PC-9 (cell line): ENCODE measurements at regions not wholly inside any gene's neighbourhood (a gene's known extent, or its start where the extent isn't known, plus 50 kb on each side); places are given as distances from the start of the nearest gene placed in this dataset.

Source experiments
- BruUV-seq: library from RNA; stranded (reverse); fragments of 400-500 nt; replicated peaks from 2 replicates; lab custom pipeline; 2021; lab: Mats Ljungman, UMichigan
- CTCF ChIA-PET: fragments of 300-600 bp; sonication (Branson Sonifier 250); formaldehyde crosslinking; loops from one replicate; lab custom pipeline; 2022; ENCODE audit warnings: antibody characterized with exemption; lab: Charles Lee
- POLR2A ChIA-PET: fragments of 300-600 bp; sonication (Branson Sonifier 250); formaldehyde crosslinking; loops from one replicate; lab custom pipeline; 2022; ENCODE audit warnings: antibody characterized with exemption; ENCODE audit not compliant: unreplicated experiment; lab: Charles Lee
- DNase-seq, 2 experiments: peaks; one replicate each; pipeline versions ENCODE4 v3.0.0 to v3.0.0-alpha.2; 2015 to 2022; ENCODE audit warnings: mixed read lengths in 1 of 2
- H2AFZ ChIP-seq: fragments of 200-600 bp; sonication (generic); 2 replicates; pipeline ENCODE4 v1.8.1; 2017; ENCODE audit warnings: antibody characterized with exemption
- H3F3A ChIP-seq: fragments of 200-600 bp; sonication (generic); 2 replicates; pipeline ENCODE4 v1.8.1; 2017; ENCODE audit warnings: antibody characterized with exemption, mild to moderate bottlenecking, low read depth; ENCODE audit not compliant: insufficient read depth
- H3K27ac ChIP-seq: fragments of 200-600 bp; sonication (generic); 2 replicates; pipeline ENCODE4 v1.6.1; 2016; ENCODE audit warnings: mixed run types
- H3K27me3 ChIP-seq: fragments of 200-600 bp; sonication (generic); 2 replicates; pipeline ENCODE4 v1.6.1; 2016; ENCODE audit warnings: low read depth, mixed run types; ENCODE audit not compliant: insufficient read depth
- H3K36me3 ChIP-seq: fragments of 200-600 bp; sonication (generic); 2 replicates; pipeline ENCODE4 v1.6.1; 2016; ENCODE audit warnings: low read depth, mixed run types
- H3K4me1 ChIP-seq: fragments of 200-600 bp; sonication (generic); replicated peaks from 2 replicates; pipeline ENCODE4 v1.6.1; 2016; ENCODE audit warnings: mixed run types; ENCODE audit not compliant: insufficient read depth
- H3K4me2 ChIP-seq: fragments of 200-600 bp; sonication (generic); 2 replicates; pipeline ENCODE4 v1.6.1; 2017; ENCODE audit warnings: mixed run types
- H3K4me3 ChIP-seq: fragments of 200-600 bp; sonication (generic); 2 replicates; pipeline ENCODE4 v1.6.1; 2016; ENCODE audit warnings: mixed run types
- H3K79me2 ChIP-seq: fragments of 200-600 bp; sonication (generic); 2 replicates; pipeline ENCODE4 v1.6.1; 2017; ENCODE audit warnings: low read depth, mixed run types
- H3K9me2 ChIP-seq: fragments of 200-600 bp; sonication (generic); 2 replicates; pipeline ENCODE4 v1.8.1; 2017; ENCODE audit warnings: mild to moderate bottlenecking; ENCODE audit not compliant: insufficient read depth
- H3K9me3 ChIP-seq: fragments of 200-600 bp; sonication (generic); 2 replicates; pipeline ENCODE4 v1.8.1; 2016; ENCODE audit warnings: low read depth; ENCODE audit not compliant: insufficient read depth
- H4K20me1 ChIP-seq: fragments of 200-600 bp; sonication (generic); 2 replicates; pipeline ENCODE4 v1.8.1; 2017; ENCODE audit not compliant: insufficient read depth
- EZH2 ChIP-seq: fragments of 200-600 bp; sonication (generic); IDR thresholded peaks from 2 replicates; pipeline ENCODE4 v1.8.0; 2017; ENCODE audit warnings: antibody characterized with exemption, low read depth
- intact Hi-C: fragments of 100-400 bp; cut with micrococcal nuclease; formaldehyde crosslinking; loops from one replicate; pipeline ENCODE4 v1.10.0; 2022; ENCODE audit not compliant: unreplicated experiment
- TF ChIP-seq, protein P1 (sequence below): fragments of 200-600 bp; sonication (generic); conservative IDR thresholded peaks from 2 replicates; pipeline ENCODE4 v1.6.1; 2017; ENCODE audit warnings: mixed run types, antibody characterized with exemption, mild to moderate bottlenecking, moderate library complexity

DNA sequence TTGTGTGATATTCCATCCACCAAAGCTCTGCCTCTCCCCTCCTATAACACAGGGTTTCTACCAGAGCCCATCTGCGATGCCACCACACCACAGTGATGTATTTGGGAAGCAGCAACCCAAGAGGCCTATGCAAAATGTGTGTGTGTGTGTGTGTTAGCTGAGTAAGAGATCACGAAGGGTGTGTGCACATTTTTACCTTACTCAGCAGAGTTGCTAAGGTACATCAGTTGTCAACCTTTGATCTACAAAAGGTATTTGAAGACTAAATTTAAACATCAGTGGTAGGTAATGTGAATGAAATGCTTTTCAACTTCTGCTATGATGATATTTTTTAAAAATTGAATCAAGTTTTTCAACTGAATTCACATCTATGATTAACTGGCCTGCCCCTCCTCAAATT, 227.6 kb downstream of the FBXO15 start:
- POLR2A ChIA-PET = no interaction called here
- intact Hi-C loops = no loop called here
- CTCF ChIA-PET = no interaction called here

DNA sequence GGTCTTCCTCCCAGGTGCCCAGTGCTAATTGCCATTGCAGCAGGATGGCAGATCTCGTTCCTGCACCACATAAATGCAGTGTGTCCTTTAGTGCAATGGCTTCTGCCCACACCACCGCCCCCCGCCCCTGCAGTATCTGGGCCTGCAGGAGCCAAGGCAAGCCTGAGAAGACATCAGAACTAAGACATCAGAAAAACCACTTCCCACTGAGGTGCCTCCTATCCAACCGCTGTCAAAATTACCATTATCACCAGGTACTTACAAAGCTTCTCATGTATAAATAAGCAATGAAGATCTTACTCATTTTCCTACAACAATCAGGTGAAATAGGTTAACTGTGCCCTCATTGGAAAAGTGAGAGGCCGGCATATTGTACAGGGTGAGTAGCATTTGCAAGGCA, 228.8 kb downstream of the FBXO15 start:
- Histone ChIP-seq H3K9me3 (no peaks in the 10 kb centered on the region), H2AFZ (no peak overlapping the region), H3F3A (no peaks in the 10 kb centered on the region), H3K27ac (no peak overlapping the region), H3K36me3 (no peaks in the 10 kb centered on the region), H3K9me2 (no peaks in the 10 kb centered on the region), H3K4me2 (no peak overlapping the region), H3K4me3 (no peak overlapping the region), H3K4me1 (no peaks in the 10 kb centered on the region), H3K27me3 (no peaks in the 10 kb centered on the region), H4K20me1 (no peaks in the 10 kb centered on the region), H3K79me2 (no peaks in the 10 kb centered on the region)
- TF ChIP-seq EZH2 = no peak
- BruUV-seq = no TSS peak
- ChIA-PET CTCF (no interaction called here), POLR2A (no interaction called here)
- intact Hi-C loops = no loop called here
- DNase-seq = no peak

More for the DNA sequence above, 227.6 kb downstream of the FBXO15 start:
- no TSS peak for BruUV-seq
- Histone ChIP-seq H3K4me2 (no peak overlapping the region), H3K4me1 (no peaks in the 10 kb centered on the region), H3K79me2 (no peaks in the 10 kb centered on the region), H4K20me1 (no peaks in the 10 kb centered on the region), H3K9me2 (no peaks in the 10 kb centered on the region), H3K27ac (no peak overlapping the region), H3K9me3 (no peaks in the 10 kb centered on the region), H3F3A (no peaks in the 10 kb centered on the region), H2AFZ (no peak overlapping the region), H3K4me3 (no peak overlapping the region), H3K36me3 (no peaks in the 10 kb centered on the region), H3K27me3 (no peaks in the 10 kb centered on the region)
- no peak for DNase-seq
- TF ChIP-seq, protein P1, sequence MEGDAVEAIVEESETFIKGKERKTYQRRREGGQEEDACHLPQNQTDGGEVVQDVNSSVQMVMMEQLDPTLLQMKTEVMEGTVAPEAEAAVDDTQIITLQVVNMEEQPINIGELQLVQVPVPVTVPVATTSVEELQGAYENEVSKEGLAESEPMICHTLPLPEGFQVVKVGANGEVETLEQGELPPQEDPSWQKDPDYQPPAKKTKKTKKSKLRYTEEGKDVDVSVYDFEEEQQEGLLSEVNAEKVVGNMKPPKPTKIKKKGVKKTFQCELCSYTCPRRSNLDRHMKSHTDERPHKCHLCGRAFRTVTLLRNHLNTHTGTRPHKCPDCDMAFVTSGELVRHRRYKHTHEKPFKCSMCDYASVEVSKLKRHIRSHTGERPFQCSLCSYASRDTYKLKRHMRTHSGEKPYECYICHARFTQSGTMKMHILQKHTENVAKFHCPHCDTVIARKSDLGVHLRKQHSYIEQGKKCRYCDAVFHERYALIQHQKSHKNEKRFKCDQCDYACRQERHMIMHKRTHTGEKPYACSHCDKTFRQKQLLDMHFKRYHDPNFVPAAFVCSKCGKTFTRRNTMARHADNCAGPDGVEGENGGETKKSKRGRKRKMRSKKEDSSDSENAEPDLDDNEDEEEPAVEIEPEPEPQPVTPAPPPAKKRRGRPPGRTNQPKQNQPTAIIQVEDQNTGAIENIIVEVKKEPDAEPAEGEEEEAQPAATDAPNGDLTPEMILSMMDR = no peak
- TF ChIP-seq EZH2 = no peak

DNA sequence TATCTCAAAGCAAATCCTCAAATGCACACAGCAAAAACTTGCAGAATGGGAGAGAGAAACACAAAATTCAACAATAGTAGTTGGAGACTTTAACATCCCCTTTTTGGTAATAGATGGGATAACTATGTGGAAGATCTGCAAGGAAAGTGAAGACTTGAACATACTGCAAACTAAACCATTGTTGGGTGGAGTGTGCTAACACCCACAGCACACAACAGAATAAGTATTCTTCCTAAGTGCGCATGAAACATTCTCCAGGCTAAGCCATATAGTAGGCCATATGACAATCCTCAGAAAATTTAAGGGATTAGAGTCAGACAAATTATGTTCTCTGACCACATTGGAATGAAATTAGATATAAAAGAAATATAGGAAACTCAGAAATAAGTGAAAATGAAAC, 230.6 kb downstream of the FBXO15 start:
- ChIA-PET CTCF (no interaction called here), POLR2A (interaction anchor here (0.7 kb wide), 1 partner anchor 31 kb away, joined by 3 read pairs; no protein-coding TSS in a partner anchor)
- TF ChIP-seq EZH2 = no peak
- TF ChIP-seq, protein P1 = no peak
- Histone ChIP-seq H3K9me2 (no peaks in the 10 kb centered on the region), H2AFZ (no peak overlapping the region), H3K9me3 (no peaks in the 10 kb centered on the region), H3K27ac (no peak overlapping the region), H3K79me2 (no peaks in the 10 kb centered on the region), H3F3A (no peaks in the 10 kb centered on the region), H3K4me3 (no peak overlapping the region), H4K20me1 (no peaks in the 10 kb centered on the region), H3K27me3 (no peaks in the 10 kb centered on the region), H3K36me3 (no peaks in the 10 kb centered on the region), H3K4me2 (no peak overlapping the region), H3K4me1 (no peaks in the 10 kb centered on the region)
- intact Hi-C loops = no loop called here
- BruUV-seq = no TSS peak
- DNase-seq = no peak

- TF ChIP-seq, protein P1 = no peak
- no peak for TF ChIP-seq EZH2
- no peak for DNase-seq
- Histone ChIP-seq H3K27me3 (no peaks in the 10 kb centered on the region), H3F3A (no peaks in the 10 kb centered on the region), H3K9me3 (no peaks in the 10 kb centered on the region), H3K4me2 (no peak overlapping the region), H3K9me2 (no peaks in the 10 kb centered on the region), H4K20me1 (no peaks in the 10 kb centered on the region), H3K79me2 (no peaks in the 10 kb centered on the region), H3K4me3 (no peak overlapping the region), H3K36me3 (no peaks in the 10 kb centered on the region), H2AFZ (no peak overlapping the region), H3K27ac (no peak overlapping the region), H3K4me1 (no peaks in the 10 kb centered on the region)
- intact Hi-C loops = no loop called here
- CTCF ChIA-PET = no interaction called here
- POLR2A ChIA-PET = no interaction called here
- no TSS peak for BruUV-seq
These were observed 234.1 kb downstream of the FBXO15 start for GRCh38 chr18:73913505-73913904.
